Spleen (tissue), 7 donors: ENCODE measurements at regions not wholly inside any gene's neighbourhood (a gene's known extent, or its start where the extent isn't known, plus 50 kb on each side); places are given as distances from the start of the nearest gene placed in this dataset.

Experiments
- CTCF ChIP-seq, 11 experiments: fragments of 200-600 bp in 7 of 11; fragments of 450-650 bp in 4 of 11; sonication (generic) in 4 of 11; IDR thresholded peaks in 8 of 11; conservative IDR thresholded peaks in 3 of 11; 1 replicate in 7 of 11; 2 replicates in 4 of 11; pipeline versions ENCODE4 v1.4.0 to v1.8.0; 2016 to 2021; ENCODE audit warnings: antibody characterized with exemption in 11 of 11, inconsistent platforms in 4 of 11, mild to moderate bottlenecking in 1 of 11
- POLR2A ChIP-seq, 3 donors: fragments of 450-650 bp; IDR thresholded peaks; one replicate each; pipeline ENCODE4 v1.5.1; 2017; ENCODE audit warnings: antibody characterized with exemption in 3 of 3, mild to moderate bottlenecking in 1 of 3
- donor health status: DM: no; HTN: no; CAD: no; lungs with moderate emphysema.
- donor health status: DM: no; HTN: no; CAD: no.
- donor health status: DM: no; HTN: no; CAD: no.

GRCh38 chr12:131444220-131445164, 266.4 kb upstream of the SFSWAP start:
- TF ChIP-seq POLR2A (IDR thresholded peaks at IDR 0.05) (no peak), CTCF (IDR thresholded peaks at IDR 0.05 in 8 of 11, conservative IDR thresholded peaks at IDR 0.05 in 3 of 11) (no peak)
